ENCODE measurements at regions not wholly inside any gene's neighbourhood (a gene's known extent, or its start where the extent isn't known, plus 50 kb on each side); places are given as distances from the start of the nearest gene placed in this dataset.

GRCh38 chr1:58966917-58967740 lies 183.3 kb upstream of the JUN start:
- TF ChIP-seq PTTG1 (tag; IDR thresholded peaks at IDR 0.05; ENCODE audit: low read depth): no peak
- TF ChIP-seq NFYB (IDR thresholded peaks at IDR 0.05; ENCODE audit: extremely low read depth, insufficient read length): no peak
- TF ChIP-seq RNF2 (IDR thresholded peaks at IDR 0.05): no peak
- no peak for TF ChIP-seq RAD51 (IDR thresholded peaks at IDR 0.05; ENCODE audit: borderline replicate concordance, low read depth)
- no peak for TF ChIP-seq POLR2A (conservative IDR thresholded peaks at IDR 0.05)
- TF ChIP-seq EZH2 (IDR thresholded peaks at IDR 0.05; ENCODE audit: borderline replicate concordance, low read depth, low read length): no peak
- TF ChIP-seq STAT6 (CRISPR knock-in tag; IDR thresholded peaks at IDR 0.05): no peak
- TF ChIP-seq BRD9 (IDR thresholded peaks at IDR 0.05; ENCODE audit: low read depth, partially characterized antibody): no peak
- no peak for TF ChIP-seq KDM1A (IDR thresholded peaks at IDR 0.05)
- no peak for TF ChIP-seq RERE (CRISPR knock-in tag; IDR thresholded peaks at IDR 0.05; ENCODE audit: borderline replicate concordance)
- TF ChIP-seq FOXK1 (CRISPR knock-in tag; IDR thresholded peaks at IDR 0.05; ENCODE audit: borderline replicate concordance): no peak
- no peak for TF ChIP-seq EP300 (IDR thresholded peaks at IDR 0.05; ENCODE audit: low read length)
